ENCODE measurements at regions not wholly inside any gene's neighbourhood (a gene's known extent, or its start where the extent isn't known, plus 50 kb on each side); places are given as distances from the start of the nearest gene placed in this dataset.
A peak's percentile ranks its signal among the peaks of the same experiment; 100 is the strongest.

DNA sequence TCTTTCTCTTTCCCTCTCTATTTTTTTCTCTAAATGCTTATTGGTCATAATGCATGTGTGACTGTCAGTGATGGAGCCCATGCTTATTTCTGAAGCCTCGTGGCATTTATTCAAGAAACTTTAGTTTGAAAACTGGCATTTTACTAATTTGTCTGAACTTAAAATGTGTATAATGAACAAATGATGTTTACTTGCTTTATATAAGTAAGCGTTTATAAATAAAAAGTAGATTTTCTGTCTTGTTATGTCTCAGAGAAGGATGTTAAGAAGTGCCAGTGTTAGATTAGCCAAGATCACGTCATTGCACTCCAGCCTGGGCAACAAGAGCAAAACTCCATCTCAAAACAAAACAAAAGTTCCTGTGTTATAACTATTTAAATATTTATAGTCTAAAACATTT lies 1568.1 kb downstream of the EFNB2 start:
- Histone ChIP-seq H3K9me3 (ENCODE audit: insufficient read depth, low read length, severe bottlenecking) (no peaks in the 10 kb centered on the region), H3K4me1 (ENCODE audit: insufficient read depth, low read length) (no peaks in the 10 kb centered on the region), H3K79me2 (ENCODE audit: insufficient read depth, low read length) (no peaks in the 10 kb centered on the region), H3K9ac (ENCODE audit: low read depth, low read length) (no peak overlapping the region), H3K36me3 (ENCODE audit: insufficient read depth, low read length) (no peaks in the 10 kb centered on the region), H3K4me2 (ENCODE audit: insufficient read depth, low read length) (no peak overlapping the region), H3K27ac (ENCODE audit: low read length) (no peak overlapping the region), H3K4me3 (ENCODE audit: low read depth in 1 of 2, low read length in 2 of 2) (no peak overlapping the region), H3K27me3 (ENCODE audit: insufficient read depth, low read length, poor library complexity) (no peaks in the 10 kb centered on the region), H2AFZ (ENCODE audit: low read depth, low read length) (no peak overlapping the region), H4K20me1 (ENCODE audit: insufficient read depth, low read length) (no peaks in the 10 kb centered on the region)
- no peak for TF ChIP-seq EZH2 (IDR thresholded peaks at IDR 0.05; ENCODE audit: borderline replicate concordance, low read depth, low read length, severe bottlenecking)
- TF ChIP-seq CTCF (IDR thresholded peaks at IDR 0.05; ENCODE audit: borderline replicate concordance, extremely low read depth, low read length, poor library complexity, severe bottlenecking): no peak
- no peak for DNase-seq
- no peak for ATAC-seq (ENCODE audit: insufficient read depth, low read depth)

DNA sequence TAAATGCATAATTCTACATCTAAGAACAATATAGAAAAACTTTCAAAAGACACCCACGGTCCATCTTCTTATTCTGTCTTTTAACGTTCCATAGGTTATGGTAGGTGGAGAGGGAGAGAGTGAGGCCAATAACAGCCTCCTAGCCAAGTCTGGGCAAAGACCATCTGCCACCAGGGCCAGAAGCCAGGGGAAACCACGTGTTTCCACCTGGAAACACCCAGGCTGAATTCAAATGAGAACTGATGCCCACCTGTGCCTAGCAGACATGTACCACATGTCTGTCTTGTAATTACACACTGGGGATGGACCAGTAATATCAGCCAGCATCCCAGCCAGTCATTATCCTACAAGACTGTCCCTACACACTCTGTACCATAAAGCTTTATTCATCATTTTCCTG lies 1573.1 kb downstream of the EFNB2 start:
- Histone ChIP-seq H3K4me2 (ENCODE audit: insufficient read depth, low read length) (no peak overlapping the region), H4K20me1 (ENCODE audit: insufficient read depth, low read length) (no peaks in the 10 kb centered on the region), H3K36me3 (ENCODE audit: insufficient read depth, low read length) (no peaks in the 10 kb centered on the region), H3K79me2 (ENCODE audit: insufficient read depth, low read length) (no peaks in the 10 kb centered on the region), H3K9ac (ENCODE audit: low read depth, low read length) (no peak overlapping the region), H3K27ac (ENCODE audit: low read length) (no peak overlapping the region), H3K27me3 (ENCODE audit: insufficient read depth, low read length, poor library complexity) (no peaks in the 10 kb centered on the region), H2AFZ (ENCODE audit: low read depth, low read length) (no peak overlapping the region), H3K9me3 (ENCODE audit: insufficient read depth, low read length, severe bottlenecking) (no peaks in the 10 kb centered on the region), H3K4me3 (ENCODE audit: low read depth in 1 of 2, low read length in 2 of 2) (no peak overlapping the region), H3K4me1 (ENCODE audit: insufficient read depth, low read length) (no peaks in the 10 kb centered on the region)
- no peak for ATAC-seq (ENCODE audit: insufficient read depth, low read depth)
- DNase-seq: no peak
- no peak for TF ChIP-seq EZH2 (IDR thresholded peaks at IDR 0.05; ENCODE audit: borderline replicate concordance, low read depth, low read length, severe bottlenecking)
- no peak for TF ChIP-seq CTCF (IDR thresholded peaks at IDR 0.05; ENCODE audit: borderline replicate concordance, extremely low read depth, low read length, poor library complexity, severe bottlenecking)

DNA sequence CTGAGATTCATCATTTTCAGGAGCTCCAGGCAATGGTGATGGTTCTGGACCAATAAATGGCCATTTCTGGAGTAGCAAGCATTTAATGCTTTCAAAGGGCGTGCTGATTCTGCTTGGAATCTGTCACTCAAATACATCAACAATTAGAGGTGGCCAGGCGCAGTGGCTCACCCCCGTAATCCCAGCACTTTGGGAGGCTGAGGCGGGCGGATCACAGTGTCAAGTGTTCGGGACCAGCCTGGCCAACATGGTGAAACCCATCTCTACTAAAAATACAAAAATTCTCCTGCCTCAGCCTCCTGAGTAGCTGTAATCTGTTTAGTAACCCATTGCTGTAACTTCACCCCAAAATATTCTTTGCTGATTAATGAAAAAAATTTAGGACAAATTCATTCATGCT lies 1574.2 kb downstream of the EFNB2 start:
- no peak overlapping the region for H3K27ac ChIP-seq (ENCODE audit: low read length)
- no peak overlapping the region for H3K9ac ChIP-seq (ENCODE audit: low read depth, low read length)
- H3K79me2 ChIP-seq (ENCODE audit: insufficient read depth, low read length): no peaks in the 10 kb centered on the region
- no peak overlapping the region for H2AFZ ChIP-seq (ENCODE audit: low read depth, low read length)
- no peaks in the 10 kb centered on the region for H3K27me3 ChIP-seq (ENCODE audit: insufficient read depth, low read length, poor library complexity)
- no peak overlapping the region for H3K4me2 ChIP-seq (ENCODE audit: insufficient read depth, low read length)
- H3K4me3 ChIP-seq (ENCODE audit: low read depth in 1 of 2, low read length in 2 of 2): no peak overlapping the region
- H3K9me3 ChIP-seq (ENCODE audit: insufficient read depth, low read length, severe bottlenecking): no peaks in the 10 kb centered on the region
- no peak for DNase-seq
- no peaks in the 10 kb centered on the region for H3K4me1 ChIP-seq (ENCODE audit: insufficient read depth, low read length)
- no peaks in the 10 kb centered on the region for H4K20me1 ChIP-seq (ENCODE audit: insufficient read depth, low read length)
- no peaks in the 10 kb centered on the region for H3K36me3 ChIP-seq (ENCODE audit: insufficient read depth, low read length)
- no peak for ATAC-seq (ENCODE audit: insufficient read depth, low read depth)
- TF ChIP-seq EZH2 (IDR thresholded peaks at IDR 0.05; ENCODE audit: borderline replicate concordance, low read depth, low read length, severe bottlenecking) (no peak), CTCF (IDR thresholded peaks at IDR 0.05; ENCODE audit: borderline replicate concordance, extremely low read depth, low read length, poor library complexity, severe bottlenecking) (no peak)

DNA sequence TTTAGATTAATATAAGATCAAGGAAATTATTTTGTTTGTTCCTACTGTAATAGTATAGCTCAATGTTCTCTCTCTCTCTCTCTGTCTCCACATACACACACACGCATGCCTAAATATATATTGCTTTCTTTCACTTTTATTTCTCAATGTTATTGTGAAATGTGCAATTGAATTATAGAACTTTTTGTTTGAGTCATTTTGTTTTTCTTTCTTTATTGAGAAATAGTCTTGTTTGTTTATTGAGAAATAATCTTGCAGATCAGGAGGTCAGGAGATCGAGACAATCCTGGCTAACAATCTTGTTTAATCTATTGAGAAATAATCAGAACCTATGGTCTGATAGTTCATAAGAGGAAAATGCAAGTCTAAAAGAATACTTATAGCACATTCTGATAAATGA lies 1581.3 kb downstream of the EFNB2 start:
- H3K9ac ChIP-seq (ENCODE audit: low read depth, low read length): no peak overlapping the region
- no peaks in the 10 kb centered on the region for H3K36me3 ChIP-seq (ENCODE audit: insufficient read depth, low read length)
- H3K27ac ChIP-seq (ENCODE audit: low read length): no peak overlapping the region
- H4K20me1 ChIP-seq (ENCODE audit: insufficient read depth, low read length): no peaks in the 10 kb centered on the region
- no peaks in the 10 kb centered on the region for H3K27me3 ChIP-seq (ENCODE audit: insufficient read depth, low read length, poor library complexity)
- no peak overlapping the region for H3K4me3 ChIP-seq (ENCODE audit: low read depth in 1 of 2, low read length in 2 of 2)
- no peak for DNase-seq
- no peaks in the 10 kb centered on the region for H3K9me3 ChIP-seq (ENCODE audit: insufficient read depth, low read length, severe bottlenecking)
- 0 out of 2 replicates have a peak overlapping the region, but pooled peaks have one; percentile 5 for H2AFZ ChIP-seq (ENCODE audit: low read depth, low read length)
- ATAC-seq (ENCODE audit: insufficient read depth, low read depth): no peak
- no peaks in the 10 kb centered on the region for H3K79me2 ChIP-seq (ENCODE audit: insufficient read depth, low read length)
- TF ChIP-seq CTCF (IDR thresholded peaks at IDR 0.05; ENCODE audit: borderline replicate concordance, extremely low read depth, low read length, poor library complexity, severe bottlenecking) (no peak), EZH2 (IDR thresholded peaks at IDR 0.05; ENCODE audit: borderline replicate concordance, low read depth, low read length, severe bottlenecking) (no peak)
- H3K4me1 ChIP-seq (ENCODE audit: insufficient read depth, low read length): peaks cover 15% of the 10 kb centered on the region
- H3K4me2 ChIP-seq (ENCODE audit: insufficient read depth, low read length): no peak overlapping the region
